ENCODE measurements at regions not wholly inside any gene's neighbourhood (a gene's known extent, or its start where the extent isn't known, plus 50 kb on each side); places are given as distances from the start of the nearest gene placed in this dataset.
"Not testable (repeated sequence)": the region's sequence is repeated elsewhere in the genome, so short reads cannot be mapped to it uniquely, and the experiment has no call there.

DNA sequence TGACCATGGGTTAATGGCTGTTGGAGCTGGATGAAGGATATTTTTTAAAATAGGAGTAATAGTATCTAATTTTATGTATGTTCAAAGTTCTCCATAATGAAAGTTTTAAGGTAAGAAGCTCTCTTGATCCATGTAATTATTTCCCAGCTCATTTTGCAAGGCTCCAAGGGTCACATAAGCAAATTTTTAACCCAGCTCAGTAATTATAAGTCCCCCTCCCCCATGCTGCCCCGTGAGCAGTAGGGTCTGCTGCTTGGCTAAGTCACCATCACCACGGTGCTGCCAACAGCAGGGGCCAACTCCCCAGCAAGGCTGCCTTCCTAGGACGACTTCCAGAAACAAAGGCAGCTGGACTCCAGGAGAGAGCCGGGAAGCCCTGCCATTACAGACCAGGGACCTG lies 340.0 kb downstream of the FBXW7 start:
- DNase-seq (ENCODE audit: low read depth, low spot score): no peak

DNA sequence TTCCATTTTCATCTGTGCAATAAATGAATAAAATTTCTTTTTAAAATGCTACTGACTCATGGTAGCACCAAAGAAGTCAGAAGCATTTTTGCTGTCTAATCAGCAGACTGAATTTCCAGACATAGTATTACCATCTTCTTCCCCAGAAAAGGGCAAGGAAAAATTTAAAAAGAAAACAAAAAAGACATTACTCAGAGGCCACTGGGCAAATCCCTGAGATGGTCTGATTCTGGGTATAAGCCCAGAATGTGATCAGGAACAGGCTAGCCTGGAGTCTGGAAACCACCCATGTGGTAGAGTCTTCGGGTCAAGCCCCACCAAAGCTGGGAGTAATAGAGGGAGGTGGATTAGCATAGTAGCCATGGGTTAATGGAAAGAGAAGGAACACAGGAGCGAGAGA lies 342.8 kb downstream of the FBXW7 start:
- DNase-seq (ENCODE audit: low read depth, low spot score): no peak

DNA sequence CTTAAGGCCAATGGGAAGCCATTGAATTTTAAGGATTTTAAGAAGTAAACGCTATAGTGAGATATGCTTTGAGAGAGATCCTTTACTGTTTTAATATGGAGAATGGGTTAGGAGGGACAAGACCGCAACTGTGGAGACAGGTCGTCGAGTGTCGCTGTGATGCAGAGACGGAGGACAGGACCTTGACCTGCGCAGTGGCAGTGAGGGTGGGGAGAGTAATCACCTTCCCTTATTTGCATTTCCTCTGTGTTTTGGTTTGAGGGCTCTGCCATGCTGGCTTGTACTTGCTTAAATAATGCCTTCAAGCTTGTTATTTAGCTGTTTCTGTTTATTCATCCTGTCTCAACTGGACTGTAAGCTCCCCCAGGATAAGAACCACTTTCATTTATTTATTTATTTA lies 345.0 kb downstream of the FBXW7 start:
- no peak for DNase-seq (ENCODE audit: low read depth, low spot score)

DNA sequence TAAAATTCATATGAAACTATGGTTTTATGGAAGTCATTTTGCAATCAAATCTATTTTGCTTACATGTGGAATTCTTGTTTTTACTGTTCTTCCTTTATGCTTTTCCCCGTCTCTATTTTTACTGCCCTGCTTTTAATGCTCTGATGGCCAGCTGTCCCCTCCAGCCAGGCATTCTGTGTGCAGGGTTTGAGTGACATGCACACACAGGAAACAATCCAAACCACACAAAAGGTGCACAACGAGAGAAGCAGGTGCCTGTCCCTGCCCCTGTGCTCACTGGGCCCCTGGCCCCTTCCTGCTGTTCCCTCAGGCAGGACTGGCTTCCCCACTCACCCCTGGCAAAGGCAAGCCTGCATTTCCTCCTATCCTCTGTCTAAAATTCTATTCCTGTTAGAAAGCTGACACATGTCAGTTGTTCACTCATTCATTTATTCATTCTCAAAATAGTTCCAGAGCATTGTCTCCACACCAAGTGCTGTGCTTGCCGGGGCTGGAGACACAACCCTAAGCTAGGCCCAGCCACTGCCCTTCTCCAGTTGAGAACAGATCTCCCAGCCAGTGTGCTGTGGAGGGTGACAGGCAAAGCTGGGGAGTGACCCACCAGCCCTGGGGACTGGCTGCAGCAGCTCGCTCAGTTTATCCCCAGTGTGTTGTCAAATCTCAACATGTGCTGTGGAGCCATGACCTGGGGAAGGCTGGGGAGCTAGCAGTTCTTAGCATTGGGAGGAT lies 346.3 kb downstream of the FBXW7 start:
- DNase-seq (ENCODE audit: low read depth, low spot score): no peak

DNA sequence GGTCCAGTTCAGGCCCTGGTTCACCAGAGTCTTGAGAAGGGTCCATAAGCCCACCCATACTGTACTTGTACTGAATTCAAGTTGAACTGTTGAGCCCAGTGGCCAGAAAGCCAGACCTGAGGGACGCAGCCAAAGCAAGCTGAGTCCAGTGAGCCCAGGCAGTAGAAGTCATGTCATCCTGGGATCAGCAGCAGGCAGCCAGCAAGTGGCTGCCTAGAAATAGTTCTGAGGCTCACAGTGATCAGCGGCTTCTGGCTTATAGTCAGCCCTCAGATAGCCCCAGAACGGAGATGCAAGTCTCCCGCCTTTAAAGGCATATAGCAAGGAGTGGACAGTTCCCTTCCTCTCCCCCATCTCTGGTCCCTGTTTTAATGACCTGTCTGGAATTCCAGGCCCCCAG lies 347.1 kb downstream of the FBXW7 start:
- DNase-seq (ENCODE audit: low read depth, low spot score): no peak

DNA sequence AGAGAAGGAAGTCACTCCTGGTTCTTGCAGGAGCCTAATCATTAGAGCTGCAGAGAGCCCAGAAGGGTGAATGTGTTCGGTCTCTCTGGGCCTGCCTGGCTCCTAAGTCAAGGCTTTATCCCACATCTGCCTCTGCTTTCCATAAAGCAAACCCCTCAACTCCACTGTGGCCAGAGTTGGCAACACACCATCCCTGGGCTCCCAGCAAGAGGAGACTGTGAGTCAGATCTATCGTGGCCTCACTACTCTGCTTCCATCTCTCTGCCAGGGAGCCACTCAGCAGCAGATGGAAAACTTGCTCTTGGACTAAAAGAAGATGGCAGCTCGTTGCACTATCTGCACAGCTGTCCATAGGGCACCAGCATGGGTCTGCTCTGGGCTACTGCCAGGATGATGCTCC lies 348.2 kb downstream of the FBXW7 start:
- DNase-seq (ENCODE audit: low read depth, low spot score): no peak

DNA sequence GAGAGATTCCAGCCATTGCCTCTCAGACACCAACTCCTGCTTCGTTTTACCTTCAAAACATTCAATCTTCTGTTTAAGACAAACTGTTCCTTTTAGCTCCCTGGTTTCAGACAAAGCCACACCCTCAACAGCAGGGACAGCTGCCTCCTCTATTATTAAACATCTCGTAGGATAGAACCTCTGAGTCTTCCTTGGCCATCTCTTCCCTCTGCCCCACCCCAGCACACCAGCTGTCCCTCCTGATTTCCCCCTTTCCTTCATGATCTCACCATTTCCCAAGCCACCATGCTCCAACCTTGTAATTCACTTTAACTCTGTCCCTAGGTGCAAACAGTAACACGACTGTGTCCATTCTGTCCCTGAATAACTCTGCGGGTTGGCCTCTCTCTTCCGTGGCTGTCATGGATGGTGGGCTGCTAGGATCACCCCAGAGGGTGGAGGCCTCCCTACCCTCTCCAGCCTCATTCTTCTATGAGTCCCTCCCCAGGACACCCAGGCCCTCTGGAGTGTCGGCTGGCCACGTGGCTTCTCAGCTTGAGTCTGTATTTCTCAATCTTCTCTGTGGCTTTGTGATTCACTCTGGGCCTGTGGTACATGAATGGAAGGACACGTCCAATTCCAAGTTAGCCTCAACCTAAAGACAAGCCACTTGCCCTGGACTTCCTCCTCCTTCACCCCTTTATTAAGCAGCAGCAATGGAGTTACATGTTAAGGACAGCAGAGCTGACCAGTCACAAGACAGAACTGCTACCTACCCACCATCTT lies 349.9 kb downstream of the FBXW7 start:
- DNase-seq (ENCODE audit: low read depth, low spot score): no peak

DNA sequence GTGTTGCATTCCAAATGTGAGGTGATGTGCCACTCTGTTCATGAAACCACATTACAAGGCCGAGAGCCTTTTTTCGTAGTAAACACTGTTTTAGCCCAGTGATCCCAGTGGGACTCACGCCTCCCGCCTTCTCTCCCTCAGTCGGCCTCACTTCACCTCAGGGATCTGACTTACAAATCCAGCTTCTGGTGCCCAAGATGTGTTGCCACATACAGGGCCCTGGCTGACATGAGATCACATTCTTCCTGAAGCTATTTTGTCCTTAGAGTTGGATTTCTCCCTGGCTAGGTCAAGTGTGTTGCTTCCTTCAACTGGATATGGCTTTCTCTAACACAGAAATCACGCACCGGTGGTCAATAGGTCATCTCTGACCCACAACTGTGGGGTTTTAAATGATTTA lies 354.7 kb downstream of the FBXW7 start:
- DNase-seq (ENCODE audit: low read depth, low spot score): no peak

DNA sequence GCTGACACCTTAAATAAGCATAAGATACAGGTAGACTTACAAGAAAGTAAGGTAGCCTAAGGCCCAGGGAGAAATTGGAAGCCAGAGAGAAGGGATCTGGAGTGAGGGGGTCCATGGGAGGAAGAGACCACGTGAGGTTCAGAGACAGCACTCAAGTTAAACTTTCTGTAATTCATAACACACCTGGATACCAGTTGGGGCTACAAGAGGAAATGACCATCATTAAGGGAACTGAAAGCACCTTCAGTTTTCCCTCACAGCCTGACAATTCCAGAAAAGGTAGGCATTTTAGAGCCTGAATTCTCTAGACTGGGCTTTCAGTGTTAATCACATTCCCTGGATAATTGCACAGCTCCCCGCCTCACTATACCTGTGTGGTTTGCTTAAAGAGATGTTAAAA lies 355.5 kb downstream of the FBXW7 start:
- DNase-seq (ENCODE audit: low read depth, low spot score): no peak

DNA sequence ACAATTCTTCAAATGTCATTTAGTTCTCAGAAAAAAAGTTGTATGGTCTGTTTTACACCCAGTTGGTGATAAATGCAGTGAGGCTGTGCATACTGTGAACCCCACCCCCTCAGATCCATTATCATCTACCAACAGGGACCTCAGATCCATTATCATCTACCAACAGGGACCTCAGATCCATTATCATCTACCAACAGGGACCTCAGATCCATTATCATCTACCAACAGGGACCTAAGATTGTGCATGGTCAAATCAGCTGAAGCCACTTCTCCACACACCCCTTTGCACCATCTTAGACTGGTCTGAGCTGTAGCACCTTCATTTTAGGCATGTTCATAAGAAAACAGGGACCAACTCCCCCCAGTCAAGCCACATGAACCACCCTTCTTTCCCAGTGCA lies 358.4 kb downstream of the FBXW7 start:
- DNase-seq (ENCODE audit: low read depth, low spot score): not testable (repeated sequence)

DNA sequence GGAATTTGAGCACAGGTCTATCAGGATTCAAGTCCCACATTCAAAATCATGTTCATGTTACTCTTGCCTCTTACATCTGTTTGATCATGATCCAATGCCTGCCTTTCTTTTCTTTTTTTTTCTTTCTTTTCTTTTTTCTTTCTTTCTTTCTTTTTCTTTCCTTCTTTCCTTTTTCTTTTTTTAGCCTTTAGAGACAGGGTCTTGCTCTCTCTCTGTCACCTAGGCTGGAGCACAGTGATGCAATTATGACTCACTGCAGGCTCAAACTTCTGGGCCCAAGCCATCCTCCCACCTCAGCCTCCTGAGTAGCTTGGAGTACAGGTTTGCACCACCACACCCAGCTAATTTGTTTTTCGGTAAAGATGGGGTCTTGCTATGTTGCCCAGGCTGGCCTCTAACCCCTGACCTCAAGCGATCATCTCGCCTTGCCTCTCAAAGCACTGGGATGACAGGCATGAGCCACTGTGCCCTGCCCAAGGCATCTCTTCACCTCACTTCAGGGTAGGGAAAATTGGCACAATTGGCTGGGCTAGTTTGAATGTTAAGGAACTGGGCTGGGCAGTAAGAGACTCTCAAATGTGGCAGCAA lies 359.2 kb downstream of the FBXW7 start:
- no peak for DNase-seq (ENCODE audit: low read depth, low spot score)

DNA sequence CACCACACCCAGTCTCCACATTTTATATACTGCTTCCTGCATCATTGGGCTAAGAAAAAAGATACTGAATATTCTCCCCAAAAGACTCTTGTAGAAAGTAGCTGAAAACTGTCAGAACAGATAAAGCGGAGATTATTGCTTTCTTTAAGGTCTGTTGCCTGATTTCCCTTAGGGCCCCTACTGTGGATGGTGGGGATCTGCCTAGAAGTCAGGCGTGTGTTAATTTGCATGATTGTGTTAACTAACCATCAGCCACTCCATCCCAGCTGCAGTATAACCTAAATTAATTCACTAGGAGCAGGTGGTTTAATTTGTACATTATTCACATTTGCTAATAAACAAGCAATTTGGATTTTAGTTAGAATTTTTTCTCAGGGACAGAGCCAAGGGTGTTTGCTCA lies 360.3 kb downstream of the FBXW7 start:
- no peak for DNase-seq (ENCODE audit: low read depth, low spot score)

DNA sequence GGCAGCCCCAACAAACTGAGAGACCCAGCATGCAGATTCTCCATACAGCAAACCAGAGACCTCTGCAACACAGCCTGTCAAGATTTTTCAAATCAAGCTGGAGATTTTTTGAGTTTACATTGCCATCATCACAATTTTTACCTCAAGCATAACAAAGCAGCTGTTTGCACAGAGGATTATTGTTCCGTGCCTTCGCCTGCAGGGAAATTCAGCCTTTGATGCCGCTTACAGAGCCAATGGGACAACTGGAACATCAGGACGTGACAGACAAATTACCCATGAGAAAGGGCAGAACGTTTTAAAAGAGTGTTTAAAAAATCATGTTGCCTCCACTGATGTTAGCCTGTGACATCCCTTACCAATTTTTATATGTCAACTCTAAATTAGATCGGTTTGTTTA lies 363.7 kb downstream of the FBXW7 start:
- DNase-seq (ENCODE audit: low read depth, low spot score): no peak

DNA sequence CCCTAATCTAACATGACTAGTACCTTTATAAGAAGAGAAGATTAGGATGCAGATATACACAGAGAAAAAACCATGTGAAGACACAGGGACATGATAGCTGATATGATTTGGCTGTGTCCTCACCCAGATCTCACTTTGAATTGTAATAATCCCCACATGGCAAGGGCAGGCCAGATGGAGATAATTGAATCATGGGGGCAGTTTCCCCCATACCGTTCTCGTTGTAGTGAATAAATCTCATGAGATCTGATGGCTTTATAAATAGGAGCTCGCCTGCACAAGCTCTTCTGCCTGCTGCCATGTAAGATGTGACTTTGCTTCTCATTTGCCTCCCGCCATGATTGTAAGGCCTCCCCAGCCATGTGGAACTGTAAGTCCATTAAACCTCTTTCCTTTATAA lies 364.3 kb downstream of the FBXW7 start:
- DNase-seq (ENCODE audit: low read depth, low spot score): no peak

DNA sequence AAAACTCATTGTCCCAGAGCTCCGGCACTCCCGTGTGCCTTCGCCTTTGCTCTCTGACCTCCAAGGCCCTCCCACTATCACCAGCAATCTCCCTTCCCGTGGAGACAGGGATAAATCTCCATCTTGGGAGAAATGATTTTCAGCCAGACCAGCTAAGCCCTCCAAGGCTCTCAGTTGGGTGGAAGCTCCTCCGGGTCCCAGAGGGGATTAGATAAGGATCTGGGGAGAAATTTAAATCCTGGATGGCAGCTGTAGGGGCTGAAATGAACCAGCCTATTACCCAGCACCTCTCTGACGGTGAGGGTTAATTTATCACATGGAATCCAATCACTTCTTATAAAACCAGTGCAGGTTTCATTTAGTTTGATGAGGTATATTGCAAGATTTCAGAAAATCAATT lies 366.2 kb downstream of the FBXW7 start:
- no peak for DNase-seq (ENCODE audit: low read depth, low spot score)

DNA sequence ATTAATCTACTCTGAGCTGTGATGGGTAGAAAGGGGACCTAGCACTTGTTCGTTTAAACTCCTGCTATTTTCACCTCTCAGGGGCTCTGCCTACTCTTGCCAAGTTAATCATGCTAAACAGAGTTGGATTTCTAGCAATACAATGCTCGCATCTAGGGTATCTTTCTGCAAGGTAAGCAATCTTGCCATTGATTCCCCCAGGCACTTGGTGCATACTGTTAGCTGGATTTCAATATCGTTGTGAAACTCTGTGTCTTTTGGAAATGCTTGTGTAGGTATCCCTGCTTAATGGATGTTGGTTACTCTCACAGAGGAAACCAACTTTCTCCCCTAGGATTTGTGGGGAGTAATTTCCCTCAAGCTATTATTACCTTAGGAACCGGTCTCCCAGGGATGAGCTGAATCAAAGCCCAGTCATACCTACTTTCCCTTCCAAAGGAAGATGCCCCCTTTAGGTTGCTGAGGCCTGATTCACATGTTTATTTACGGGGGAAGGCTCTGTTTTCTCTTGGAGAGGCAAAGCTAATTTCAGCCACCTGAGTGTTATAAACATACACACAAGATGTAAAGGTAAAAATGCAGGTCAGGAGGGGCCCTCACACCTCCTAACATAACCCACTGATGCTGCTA lies 366.8 kb downstream of the FBXW7 start:
- DNase-seq (ENCODE audit: low read depth, low spot score): no peak

DNA sequence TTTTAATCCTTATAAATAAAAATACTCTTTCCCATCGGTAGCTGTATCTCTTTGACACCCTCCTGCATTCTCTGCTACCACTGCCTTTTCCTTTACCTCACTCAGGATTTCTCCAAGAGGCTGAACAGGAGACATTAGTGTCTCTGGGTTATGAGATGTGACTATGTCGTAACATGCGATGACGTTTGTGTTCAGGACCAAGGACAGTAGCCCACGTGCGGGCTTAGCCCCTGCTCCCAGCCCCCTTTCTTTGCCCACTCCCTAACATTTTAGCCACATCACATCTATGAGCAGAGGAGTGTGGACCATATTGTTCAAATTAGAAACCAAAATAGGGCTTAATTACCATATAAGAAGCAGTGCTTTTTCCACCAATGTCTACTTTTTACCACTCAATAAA lies 369.3 kb downstream of the FBXW7 start:
- no peak for DNase-seq (ENCODE audit: low read depth, low spot score)

DNA sequence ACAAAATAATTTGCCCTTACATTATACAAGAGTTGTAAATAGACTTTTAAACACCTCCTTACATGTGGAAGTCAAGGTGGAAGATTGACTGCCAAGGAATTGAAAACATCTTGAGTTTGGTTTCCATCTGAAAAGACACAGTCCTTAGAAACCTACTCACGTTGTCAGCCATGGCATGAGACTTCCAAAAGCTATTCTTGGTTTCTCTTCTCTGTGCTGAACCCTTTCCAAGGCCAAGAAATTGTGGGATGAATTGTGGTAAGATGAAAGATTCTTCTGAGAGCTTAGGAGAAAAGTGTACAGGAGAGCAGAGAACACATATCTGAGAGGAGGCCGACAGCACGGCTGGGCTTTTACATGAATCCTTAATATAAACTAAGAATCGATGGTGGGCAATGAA lies 370.0 kb downstream of the FBXW7 start:
- no peak for DNase-seq (ENCODE audit: low read depth, low spot score)

DNA sequence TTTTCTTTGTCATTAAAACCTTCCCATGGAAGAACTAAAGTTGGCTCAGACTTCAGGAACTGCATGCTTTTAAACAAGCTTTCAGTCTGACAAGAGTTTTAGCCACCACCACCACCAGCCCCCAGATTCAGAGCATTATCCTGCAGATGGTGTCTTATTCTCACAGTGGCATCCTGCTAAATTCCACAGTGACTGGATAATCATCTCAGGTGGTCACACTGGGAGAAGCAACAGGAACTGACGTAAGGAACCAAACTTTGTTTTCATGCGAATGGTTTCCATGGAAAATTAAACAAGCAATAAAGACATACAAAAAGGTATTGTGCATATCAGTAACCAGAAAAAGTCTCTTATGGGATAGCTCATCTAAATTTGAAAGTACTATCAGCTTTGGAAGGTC lies 370.7 kb downstream of the FBXW7 start:
- no peak for DNase-seq (ENCODE audit: low read depth, low spot score)

DNA sequence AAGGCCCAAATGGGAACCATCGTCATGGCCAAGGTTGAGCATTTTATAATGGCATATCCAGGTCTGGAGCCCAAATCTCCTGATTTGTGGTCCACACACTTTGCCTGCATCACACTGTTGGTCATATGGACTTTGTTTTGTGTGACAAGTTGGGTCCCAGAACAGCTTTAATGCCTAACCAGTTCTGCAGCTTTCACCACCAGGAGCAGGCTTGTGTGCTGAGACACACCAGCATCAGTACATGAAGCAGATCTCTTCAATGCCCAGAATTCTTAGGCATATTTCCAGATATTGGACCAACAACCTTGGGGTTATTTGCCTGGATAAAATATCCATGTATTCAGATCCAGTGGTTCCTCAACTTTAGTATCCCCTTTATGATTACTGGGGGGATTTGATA lies 371.3 kb downstream of the FBXW7 start:
- DNase-seq (ENCODE audit: low read depth, low spot score): no peak

DNA sequence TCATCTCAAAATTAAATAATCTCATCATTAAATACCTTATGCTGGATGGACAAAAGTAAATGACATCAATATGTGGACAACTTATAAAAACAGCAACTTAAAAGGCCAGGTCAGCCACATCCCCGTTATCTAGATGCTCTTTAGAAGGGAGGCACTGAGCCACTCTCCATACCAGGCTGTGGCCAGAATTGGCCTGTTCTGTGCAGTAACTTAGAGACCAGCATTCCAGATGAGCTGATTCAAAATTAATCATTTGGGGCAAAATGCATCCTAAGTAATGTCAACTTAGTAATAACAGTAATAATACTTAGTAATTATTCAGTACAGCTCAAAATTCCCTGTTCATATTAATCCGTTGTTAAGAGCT lies 373.6 kb downstream of the FBXW7 start:
- no peak for DNase-seq (ENCODE audit: low read depth, low spot score)

DNA sequence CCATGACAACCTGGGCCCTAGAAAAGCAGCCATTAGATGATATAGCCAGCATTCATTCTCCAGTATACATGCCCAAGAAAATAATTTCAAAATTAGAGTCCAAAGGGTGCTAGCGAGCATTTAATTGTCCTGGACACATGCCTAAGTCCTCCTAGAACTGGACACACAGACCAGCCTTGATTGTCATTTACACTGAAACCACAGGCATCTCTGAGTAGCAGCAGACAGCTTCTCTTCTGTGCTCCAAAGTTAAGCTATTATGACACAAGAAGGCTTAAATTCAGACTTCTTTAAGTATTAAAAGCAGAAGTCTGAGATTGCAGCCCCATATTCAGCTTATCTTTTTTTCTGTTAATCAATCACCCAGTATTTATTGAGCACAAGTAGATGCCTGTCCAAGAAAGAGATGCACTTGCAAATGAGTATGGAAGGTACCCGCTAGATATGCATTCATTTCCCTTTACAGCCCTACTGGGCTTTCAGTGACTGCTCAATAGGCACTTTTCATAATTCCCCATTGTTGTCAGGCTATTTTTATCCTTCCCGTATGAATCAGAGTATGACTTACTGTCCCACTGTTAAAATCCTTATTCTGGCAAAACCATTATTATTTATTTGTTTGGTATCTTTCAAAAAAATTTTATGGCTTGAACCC lies 374.1 kb downstream of the FBXW7 start:
- no peak for DNase-seq (ENCODE audit: low read depth, low spot score)
